ENCODE measurements at regions not wholly inside any gene's neighbourhood (a gene's known extent, or its start where the extent isn't known, plus 50 kb on each side); places are given as distances from the start of the nearest gene placed in this dataset.

- H3K9me3 Mint-ChIP-seq = no peaks in the 10 kb centered on the region
- ATAC-seq (replicated peaks) = no peak
- H3K36me3 Mint-ChIP-seq (ENCODE audit: insufficient read depth) = peaks cover 3% of the 10 kb centered on the region
- no peak overlapping the region for H3K4me3 Mint-ChIP-seq
- DNase-seq = no peak
- H3K27me3 Mint-ChIP-seq = peaks cover 9 to 16% of the 10 kb centered on the region in 2 donors
- no peak overlapping the region for H3K27ac Mint-ChIP-seq
- no peaks in the 10 kb centered on the region for H3K4me1 Mint-ChIP-seq (ENCODE audit: low read depth in 2 of 2)
Observed at GRCh38 chr2:240369801-240370585, 65.5 kb upstream of the GPC1 start.

- peaks cover 3% of the 10 kb centered on the region for H3K36me3 Mint-ChIP-seq (ENCODE audit: insufficient read depth)
- ATAC-seq (replicated peaks) (no peak), DNase-seq (no peak)
- peaks cover 13 to 29% of the 10 kb centered on the region in 2 donors for H3K27me3 Mint-ChIP-seq
- H3K4me1 Mint-ChIP-seq (ENCODE audit: low read depth in 2 of 2) = no peaks in the 10 kb centered on the region
- H3K4me3 Mint-ChIP-seq = no peak overlapping the region
- no peaks in the 10 kb centered on the region for H3K9me3 Mint-ChIP-seq
- H3K27ac Mint-ChIP-seq = no peak overlapping the region
Observed at GRCh38 chr2:240371129-240372000, 64.1 kb upstream of the GPC1 start.

DNA sequence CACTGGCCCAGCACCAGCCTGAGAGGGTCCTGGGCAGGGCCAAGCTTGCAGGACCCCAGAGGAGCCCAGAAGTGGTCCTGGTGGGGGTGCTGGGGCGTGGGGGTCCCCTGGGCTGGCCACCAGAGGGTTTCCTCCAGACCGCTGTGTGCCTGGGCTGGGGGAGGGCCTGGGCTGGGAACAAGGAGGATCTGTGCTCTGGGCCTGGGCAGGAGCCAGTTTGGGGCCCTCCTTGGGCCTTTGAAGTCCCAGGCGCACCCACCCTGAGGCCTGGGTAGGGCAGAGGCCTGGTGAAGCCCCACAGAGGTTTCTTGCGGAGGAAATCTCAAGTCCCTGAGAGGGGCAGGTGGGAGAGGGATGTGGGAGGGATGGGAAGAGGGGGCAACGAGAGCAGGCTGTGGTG lies 63.4 kb upstream of the GPC1 start:
- Mint-ChIP-seq H3K4me1 (ENCODE audit: low read depth in 2 of 2) (no peaks in the 10 kb centered on the region), H3K27ac (no peak overlapping the region), H3K36me3 (ENCODE audit: insufficient read depth) (peaks cover 3% of the 10 kb centered on the region), H3K9me3 (no peaks in the 10 kb centered on the region), H3K27me3 (peaks cover 13 to 34% of the 10 kb centered on the region in 2 donors), H3K4me3 (no peak overlapping the region)
- ATAC-seq (replicated peaks) (no peak), DNase-seq (no peak)

GRCh38 chr2:240373289-240373885 lies 62.1 kb upstream of the GPC1 start:
- H3K4me3 Mint-ChIP-seq = no peak overlapping the region
- ATAC-seq (replicated peaks) = no peak
- no peak overlapping the region for H3K27ac Mint-ChIP-seq
- no peaks in the 10 kb centered on the region for H3K9me3 Mint-ChIP-seq
- peaks cover 3% of the 10 kb centered on the region for H3K36me3 Mint-ChIP-seq (ENCODE audit: insufficient read depth)
- H3K4me1 Mint-ChIP-seq (ENCODE audit: low read depth in 2 of 2) = no peaks in the 10 kb centered on the region
- no peak for DNase-seq
- H3K27me3 Mint-ChIP-seq = peaks cover 13 to 44% of the 10 kb centered on the region in 2 donors

GRCh38 chr2:240374085-240374907 lies 61.2 kb upstream of the GPC1 start:
- no peaks in the 10 kb centered on the region for H3K4me1 Mint-ChIP-seq (ENCODE audit: low read depth in 2 of 2)
- H3K27ac Mint-ChIP-seq = no peak overlapping the region
- peaks cover 13 to 48% of the 10 kb centered on the region in 2 donors for H3K27me3 Mint-ChIP-seq
- DNase-seq = no peak
- no peak overlapping the region for H3K4me3 Mint-ChIP-seq
- ATAC-seq (replicated peaks) = no peak
- H3K36me3 Mint-ChIP-seq (ENCODE audit: insufficient read depth) = peaks cover 3% of the 10 kb centered on the region
- H3K9me3 Mint-ChIP-seq = no peaks in the 10 kb centered on the region

GRCh38 chr2:240375024-240375645 lies 60.3 kb upstream of the GPC1 start:
- no peak for DNase-seq
- no peaks in the 10 kb centered on the region for H3K9me3 Mint-ChIP-seq
- peaks cover 3% of the 10 kb centered on the region for H3K36me3 Mint-ChIP-seq (ENCODE audit: insufficient read depth)
- no peaks in the 10 kb centered on the region for H3K4me1 Mint-ChIP-seq (ENCODE audit: low read depth in 2 of 2)
- ATAC-seq (replicated peaks) = no peak
- H3K27me3 Mint-ChIP-seq = peaks cover 13 to 51% of the 10 kb centered on the region in 2 donors
- H3K4me3 Mint-ChIP-seq = no peak overlapping the region
- no peak overlapping the region for H3K27ac Mint-ChIP-seq

GRCh38 chr2:240376739-240377138 lies 58.7 kb upstream of the GPC1 start:
- no peaks in the 10 kb centered on the region for H3K9me3 Mint-ChIP-seq
- H3K27ac Mint-ChIP-seq = no peak overlapping the region
- peaks cover 3% of the 10 kb centered on the region for H3K36me3 Mint-ChIP-seq (ENCODE audit: insufficient read depth)
- H3K4me3 Mint-ChIP-seq = no peak overlapping the region
- H3K4me1 Mint-ChIP-seq (ENCODE audit: low read depth in 2 of 2) = no peaks in the 10 kb centered on the region
- no peak for ATAC-seq (replicated peaks)
- H3K27me3 Mint-ChIP-seq = peaks cover 5 to 38% of the 10 kb centered on the region in 2 donors
- DNase-seq = no peak

DNA sequence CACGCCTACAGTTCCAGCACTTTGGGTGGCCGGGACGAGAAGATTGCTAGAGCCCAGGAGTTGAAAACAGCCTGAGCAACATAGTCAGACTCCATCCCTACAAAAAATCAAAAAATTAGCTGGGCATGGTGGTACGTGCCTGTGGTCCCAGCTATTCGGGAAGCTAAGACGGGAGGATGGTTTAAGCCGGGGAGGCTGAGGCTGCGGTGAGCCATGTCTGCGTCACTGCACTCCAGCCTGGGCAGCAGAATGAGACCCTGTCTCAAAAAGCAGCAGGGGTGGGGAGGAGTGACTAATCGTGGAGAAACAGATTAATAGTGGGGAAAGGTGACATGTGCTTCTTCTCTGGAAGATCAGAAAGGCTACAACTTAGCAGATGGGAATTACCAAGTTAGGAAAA lies 58.1 kb upstream of the GPC1 start:
- Mint-ChIP-seq H3K9me3 (no peaks in the 10 kb centered on the region), H3K27me3 (peaks cover 5 to 40% of the 10 kb centered on the region in 2 donors), H3K4me3 (no peak overlapping the region), H3K4me1 (ENCODE audit: low read depth in 2 of 2) (no peaks in the 10 kb centered on the region), H3K27ac (no peak overlapping the region), H3K36me3 (ENCODE audit: insufficient read depth) (peaks cover 2% of the 10 kb centered on the region)
- DNase-seq (no peak), ATAC-seq (replicated peaks) (no peak)

DNA sequence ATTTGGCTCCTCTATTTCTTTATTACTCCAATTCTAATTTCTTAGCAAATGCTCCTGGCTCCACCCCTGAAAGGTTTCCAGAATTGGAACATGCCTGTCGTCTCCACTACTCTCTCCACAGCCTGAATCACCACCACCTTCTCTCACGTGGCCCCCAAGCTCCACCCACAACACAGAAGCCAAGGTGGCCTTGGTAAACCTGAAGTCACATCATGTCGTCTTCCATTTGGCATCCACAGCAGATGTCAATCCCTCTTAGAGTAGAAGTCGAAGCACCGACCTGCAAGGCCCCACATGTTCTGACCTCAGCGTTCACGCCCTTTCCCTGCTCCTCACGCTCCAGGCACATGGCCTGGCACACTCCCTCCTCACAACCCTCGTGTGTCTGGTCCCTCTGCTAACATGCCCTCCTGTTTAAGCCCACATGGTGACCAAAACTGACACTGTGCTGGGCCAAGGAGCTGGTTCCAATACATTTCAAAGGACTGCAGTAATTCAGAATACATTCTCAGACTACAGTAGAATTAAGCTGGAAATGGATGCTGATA lies 56.3 kb upstream of the GPC1 start:
- DNase-seq (no peak), ATAC-seq (replicated peaks) (no peak)
- H3K4me3 Mint-ChIP-seq = no peak overlapping the region
- H3K27me3 Mint-ChIP-seq = peaks cover 5 to 58% of the 10 kb centered on the region in 2 donors
- H3K36me3 Mint-ChIP-seq (ENCODE audit: insufficient read depth) = no peaks in the 10 kb centered on the region
- H3K27ac Mint-ChIP-seq = no peak overlapping the region
- no peaks in the 10 kb centered on the region for H3K4me1 Mint-ChIP-seq (ENCODE audit: low read depth in 2 of 2)
- no peaks in the 10 kb centered on the region for H3K9me3 Mint-ChIP-seq

DNA sequence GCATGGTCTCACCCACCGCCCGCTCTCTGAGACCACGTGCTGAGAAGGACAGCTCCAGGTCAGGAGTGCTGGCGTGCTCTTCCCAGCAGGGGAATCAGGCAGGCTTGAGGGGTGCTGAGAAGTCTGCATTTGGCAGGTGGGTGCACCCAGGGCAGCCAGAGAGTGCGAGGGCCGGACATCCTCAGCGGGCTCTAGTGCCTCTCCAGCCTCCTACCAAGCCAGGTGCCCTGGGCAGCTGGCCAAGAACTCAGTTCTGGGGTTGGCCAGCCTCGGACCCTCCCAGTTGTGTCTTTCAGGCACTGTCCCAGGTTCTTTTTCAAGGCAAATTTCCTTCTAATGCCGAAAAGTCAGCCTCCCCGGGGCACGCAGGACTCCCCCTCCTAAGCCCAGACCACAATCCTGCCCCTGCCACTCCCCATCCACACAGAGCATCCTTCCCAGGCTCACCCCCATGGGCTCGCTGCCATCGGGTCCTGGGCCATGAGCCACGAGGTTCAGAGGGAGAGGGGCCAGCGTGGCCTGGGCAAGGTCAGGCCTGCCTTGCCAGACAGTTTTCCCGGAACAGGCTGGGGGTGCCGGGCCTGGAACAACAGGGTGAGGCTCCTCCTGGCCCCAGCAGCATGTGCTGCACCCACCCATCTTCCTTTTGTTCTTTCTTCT lies 52.2 kb upstream of the GPC1 start:
- no peaks in the 10 kb centered on the region for H3K9me3 Mint-ChIP-seq
- H3K27me3 Mint-ChIP-seq = peaks cover 0 to 38% of the 10 kb centered on the region in 2 donors
- H3K36me3 Mint-ChIP-seq (ENCODE audit: insufficient read depth) = no peaks in the 10 kb centered on the region
- H3K4me1 Mint-ChIP-seq (ENCODE audit: low read depth in 2 of 2) = no peaks in the 10 kb centered on the region
- H3K4me3 Mint-ChIP-seq = no peak overlapping the region
- no peak for DNase-seq
- no peak for ATAC-seq (replicated peaks)
- no peak overlapping the region for H3K27ac Mint-ChIP-seq

DNA sequence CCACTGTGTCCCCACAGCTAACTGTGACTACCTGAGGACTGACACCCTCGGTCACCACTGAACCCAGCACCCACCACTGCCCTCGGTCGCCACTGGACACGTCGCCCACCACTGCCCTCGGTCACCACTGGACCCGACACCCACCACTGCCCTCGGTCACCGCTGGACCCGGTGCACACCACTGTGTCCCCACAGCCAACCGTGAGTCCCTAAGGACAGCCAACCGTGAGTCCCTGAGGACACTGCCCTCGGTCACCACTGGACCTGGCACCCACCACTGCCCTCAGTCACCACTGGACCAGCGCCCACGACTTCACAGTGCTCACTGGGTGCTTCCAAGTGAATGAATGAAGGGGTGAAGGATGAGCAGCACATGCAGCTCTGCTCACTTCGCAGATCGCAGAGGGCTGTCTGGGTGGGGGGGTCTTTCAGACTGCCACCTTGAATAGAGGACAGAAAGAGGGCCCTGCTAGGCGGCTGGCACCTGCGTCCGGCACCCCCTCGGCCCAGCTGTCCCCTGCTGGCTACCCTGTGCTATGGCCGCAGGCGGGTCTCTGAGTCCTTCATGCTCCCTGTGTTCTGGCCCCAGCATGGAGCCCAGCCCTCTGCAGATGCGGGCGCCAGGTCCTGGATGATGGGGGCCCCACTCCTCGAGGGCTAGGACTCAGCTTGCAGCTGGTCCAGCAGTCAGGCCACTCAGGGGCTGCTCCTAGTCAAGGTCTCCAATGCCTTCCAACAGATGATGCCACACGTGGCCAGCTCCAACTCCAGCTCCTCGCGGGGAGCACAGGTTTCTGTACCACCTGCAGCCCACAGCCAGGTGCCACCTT lies 51.4 kb upstream of the GPC1 start:
- Mint-ChIP-seq H3K4me1 (ENCODE audit: low read depth in 2 of 2) (no peaks in the 10 kb centered on the region), H3K9me3 (no peaks in the 10 kb centered on the region), H3K4me3 (no peak overlapping the region), H3K27ac (no peak overlapping the region), H3K27me3 (peaks cover 0 to 41% of the 10 kb centered on the region in 2 donors), H3K36me3 (ENCODE audit: insufficient read depth) (no peaks in the 10 kb centered on the region)
- DNase-seq = no peak
- no peak for ATAC-seq (replicated peaks)
